IMR-90 (cell line): ENCODE measurements at regions not wholly inside any gene's neighbourhood (a gene's known extent, or its start where the extent isn't known, plus 50 kb on each side); places are given as distances from the start of the nearest gene placed in this dataset.

ENCODE experiments used
- ATAC-seq: fragments of 200-7000 bp; cut with Tn5 transposase; 2 replicates; pipeline ENCODE4 v1.9.1; 2020; ENCODE audit warnings: low read depth, mild to moderate bottlenecking, moderate library complexity
- BruUV-seq: library from RNA; stranded (reverse); fragments of 400-500 nt; replicated peaks from 2 replicates; lab custom pipeline; 2021; lab: Mats Ljungman, UMichigan
- CTCF ChIA-PET: fragments of 300-600 bp; formaldehyde crosslinking; extraction: SDS; loops from one replicate; lab custom pipeline; 2021; ENCODE audit warnings: antibody characterized with exemption; lab: Yijun Ruan, JAX
- POLR2A ChIA-PET: fragments of 300-600 bp; sonication (Branson Sonifier 250); formaldehyde crosslinking; loops from one replicate; lab custom pipeline; 2022; ENCODE audit warnings: antibody characterized with exemption; ENCODE audit not compliant: unreplicated experiment; lab: Charles Lee
- DNase-seq: peaks from one replicate; pipeline ENCODE4 v3.0.0; 2013
- H2AFZ ChIP-seq: replicated peaks from 2 replicates; pipeline ENCODE3; 2013; ENCODE audit warnings: low read length, mild to moderate bottlenecking; ENCODE audit not compliant: poor library complexity
- H2AK5ac ChIP-seq: 2 replicates; pipeline ENCODE4 v1.6.1; 2013; ENCODE audit warnings: low read depth, low read length, inconsistent platforms
- H2AK9ac ChIP-seq: replicated peaks from 2 replicates; pipeline ENCODE3; 2013; ENCODE audit warnings: mild to moderate bottlenecking, low read depth, low read length, moderate library complexity; ENCODE audit not compliant: poor library complexity
- H2BK120ac ChIP-seq: 2 replicates; pipeline ENCODE4 v1.6.1; 2013; ENCODE audit warnings: low read depth, low read length, inconsistent platforms
- H2BK15ac ChIP-seq: 3 replicates; pipeline ENCODE4 v1.6.1; 2013; ENCODE audit warnings: low read depth, low read length, inconsistent platforms
- H2BK20ac ChIP-seq: 2 replicates; pipeline ENCODE4 v1.6.1; 2013; ENCODE audit warnings: low read depth, mild to moderate bottlenecking, inconsistent platforms, low read length, moderate library complexity
- H2BK5ac ChIP-seq: 2 replicates; pipeline ENCODE4 v1.6.1; 2013; ENCODE audit warnings: mild to moderate bottlenecking, low read depth, low read length, inconsistent platforms; ENCODE audit not compliant: poor library complexity, severe bottlenecking
- H3K14ac ChIP-seq: replicated peaks from 2 replicates; pipeline ENCODE4 v1.6.1; 2013; ENCODE audit warnings: low read depth, low read length, inconsistent platforms
- H3K18ac ChIP-seq: 2 replicates; pipeline ENCODE4 v1.6.1; 2013; ENCODE audit warnings: low read depth, low read length, control low read depth
- H3K23ac ChIP-seq: 2 replicates; pipeline ENCODE4 v1.6.1; 2013; ENCODE audit warnings: low read depth, low read length, inconsistent platforms
- H3K27ac ChIP-seq: 2 replicates; pipeline ENCODE4 v1.5.1; 2013; ENCODE audit warnings: mild to moderate bottlenecking, control low read depth, low read length; ENCODE audit not compliant: insufficient read depth
- H3K27me3 ChIP-seq: 2 replicates; pipeline ENCODE4 v1.6.1; 2013; ENCODE audit warnings: low read length; ENCODE audit not compliant: control insufficient read depth, insufficient read depth
- H3K36me3 ChIP-seq: 2 replicates; pipeline ENCODE4 v1.6.1; 2013; ENCODE audit warnings: low read length, mixed read lengths; ENCODE audit not compliant: control insufficient read depth, insufficient read depth
- H3K4ac ChIP-seq: 2 replicates; pipeline ENCODE4 v1.6.1; 2013; ENCODE audit warnings: low read depth, low read length, inconsistent platforms
- H3K4me1 ChIP-seq: 2 replicates; pipeline ENCODE4 v1.6.1; 2013; ENCODE audit warnings: low read length, mixed read lengths; ENCODE audit not compliant: control insufficient read depth, insufficient read depth
- H3K4me2 ChIP-seq: 2 replicates; pipeline ENCODE4 v1.6.1; 2013; ENCODE audit warnings: low read depth, mild to moderate bottlenecking, control low read depth, low read length, moderate library complexity
- H3K4me3 ChIP-seq: 2 replicates; pipeline ENCODE4 v1.5.1; 2013; ENCODE audit warnings: low read depth, mild to moderate bottlenecking, control low read depth, low read length, moderate library complexity; ENCODE audit not compliant: insufficient read depth
- H3K56ac ChIP-seq: 2 replicates; pipeline ENCODE4 v1.6.1; 2013; ENCODE audit warnings: low read length, inconsistent platforms; ENCODE audit not compliant: insufficient read depth; ENCODE audit errors: extremely low read depth
- H3K79me1 ChIP-seq, 2 experiments: 2 replicates each; pipeline ENCODE4 v1.6.1; 2013; ENCODE audit warnings: low read length in 2 of 2, inconsistent platforms in 1 of 2, low read depth in 1 of 2
- H3K9ac ChIP-seq: 2 replicates; pipeline ENCODE4 v1.6.1; 2013; ENCODE audit warnings: low read depth, low read length, control low read depth
- H3K9me1 ChIP-seq: 2 replicates; pipeline ENCODE4 v1.6.1; 2013; ENCODE audit warnings: low read length, inconsistent platforms; ENCODE audit not compliant: insufficient read depth
- H3K9me3 ChIP-seq: 2 replicates; pipeline ENCODE4 v1.6.1; 2013; ENCODE audit warnings: low read length; ENCODE audit not compliant: control insufficient read depth, insufficient read depth
- H4K20me1 ChIP-seq: 2 replicates; pipeline ENCODE4 v1.6.1; 2013; ENCODE audit warnings: low read length, inconsistent platforms; ENCODE audit not compliant: insufficient read depth
- H4K5ac ChIP-seq: 2 replicates; pipeline ENCODE4 v1.6.1; 2013; ENCODE audit warnings: mild to moderate bottlenecking, low read depth, low read length, control low read depth
- H4K8ac ChIP-seq, 2 experiments: 2 replicates each; pipeline ENCODE4 v1.6.1; 2013; ENCODE audit warnings: low read depth in 2 of 2, low read length in 2 of 2, control low read depth in 1 of 2, inconsistent platforms in 1 of 2
- H4K91ac ChIP-seq: 2 replicates; pipeline ENCODE4 v1.6.1; 2013; ENCODE audit warnings: low read depth, low read length, inconsistent platforms; ENCODE audit not compliant: insufficient read depth
- BHLHE40 ChIP-seq: fragments of 150-350 bp; IDR thresholded peaks from 2 replicates; pipeline ENCODE4 v1.6.1; 2016; ENCODE audit warnings: mild to moderate bottlenecking, low read depth, low read length
- CHD1 ChIP-seq: IDR thresholded peaks from 2 replicates; pipeline ENCODE4 v1.6.1; 2012; ENCODE audit warnings: low read depth, low read length, improper control_type of control experiment
- MAZ ChIP-seq: IDR thresholded peaks from 2 replicates; pipeline ENCODE4 v1.6.1; 2012; ENCODE audit warnings: low read depth, mild to moderate bottlenecking, low read length, improper control_type of control experiment, moderate library complexity, borderline replicate concordance
- RCOR1 ChIP-seq: IDR thresholded peaks from 2 replicates; pipeline ENCODE4 v1.6.1; 2012; ENCODE audit warnings: mild to moderate bottlenecking, low read length, improper control_type of control experiment; ENCODE audit not compliant: insufficient replicate concordance
- SMC3 ChIP-seq: fragments of 150-350 bp; IDR thresholded peaks from 2 replicates; pipeline ENCODE4 v1.6.1; 2016; ENCODE audit warnings: low read depth, mild to moderate bottlenecking, antibody characterized with exemption, low read length, moderate library complexity
- dilution Hi-C: fragments of 300-500 bp; cut with HindIII; formaldehyde crosslinking; loops from one replicate; pipeline ENCODE4 v1.14.3; 2018; ENCODE audit warnings: low sequenced_read_pairs; ENCODE audit not compliant: unreplicated experiment
- in situ Hi-C: fragments of 300-500 bp; cut with MboI; formaldehyde crosslinking; loops from 3 replicates; pipeline ENCODE4 v1.14.3; 2019; ENCODE audit warnings: low sequenced_read_pairs, inconsistent platforms, mixed read lengths
- intact Hi-C: fragments of 100-400 bp; cut with micrococcal nuclease; formaldehyde crosslinking; loops from 2 replicates; pipeline ENCODE4 v1.10.0; 2022

GRCh38 chr5:157976429-157976828 lies 117.5 kb upstream of the CLINT1 start:
- intact Hi-C loops, result no loop called here

More at GRCh38 chr5:157976429-157976828, 117.5 kb upstream of the CLINT1 start:
- dilution Hi-C loops (no loop called here), in situ Hi-C loops (no loop called here)
- no peak overlapping the region for H3K23ac ChIP-seq
- H3K4ac ChIP-seq, result no peak overlapping the region
- H2BK15ac ChIP-seq, result no peak overlapping the region
- no peak overlapping the region for H2AFZ ChIP-seq
- H3K9me1 ChIP-seq, result no peaks in the 10 kb centered on the region
- no peak overlapping the region for H2BK5ac ChIP-seq
- no peak overlapping the region for H3K14ac ChIP-seq
- no peak for TF ChIP-seq RCOR1
- no peak for TF ChIP-seq MAZ
- no peak for TF ChIP-seq SMC3
- no peak for TF ChIP-seq CHD1
- TF ChIP-seq BHLHE40, result no peak
- no peak for DNase-seq
- H3K36me3 ChIP-seq, result no peaks in the 10 kb centered on the region
- H3K27ac ChIP-seq, result no peak overlapping the region
- no peaks in the 10 kb centered on the region for H3K4me1 ChIP-seq
- H3K9ac ChIP-seq, result no peak overlapping the region
- CTCF ChIA-PET, result no interaction called here
- no peak for ATAC-seq
- H2BK20ac ChIP-seq, result no peak overlapping the region
- no peak overlapping the region for H3K18ac ChIP-seq
- no peaks in the 10 kb centered on the region for H3K9me3 ChIP-seq
- H3K27me3 ChIP-seq, result peaks cover 2% of the 10 kb centered on the region
- no peaks in the 10 kb centered on the region for H3K79me1 ChIP-seq
- no TSS peak for BruUV-seq
- no peak overlapping the region for H3K4me3 ChIP-seq
- POLR2A ChIA-PET, result no interaction called here
- H2BK120ac ChIP-seq, result no peak overlapping the region
- no peak overlapping the region for H3K56ac ChIP-seq
- no peak overlapping the region for H4K8ac ChIP-seq
- H4K5ac ChIP-seq, result no peak overlapping the region
- H4K91ac ChIP-seq, result no peak overlapping the region
- H2AK5ac ChIP-seq, result no peak overlapping the region
- H4K20me1 ChIP-seq, result no peaks in the 10 kb centered on the region
- H2AK9ac ChIP-seq, result no peak overlapping the region
- H3K4me2 ChIP-seq, result no peak overlapping the region
